Testis (tissue), 2 donors: ENCODE measurements at regions not wholly inside any gene's neighbourhood (a gene's known extent, or its start where the extent isn't known, plus 50 kb on each side); places are given as distances from the start of the nearest gene placed in this dataset.
"Not testable (repeated sequence)": the region's sequence is repeated elsewhere in the genome, so short reads cannot be mapped to it uniquely, and the experiment has no call there.

ENCODE experiments used
- DNase-seq: peaks from one replicate; pipeline ENCODE4 v3.0.0-alpha.2; 2019
- H3K27ac ChIP-seq, 2 donors: fragments of 200-600 bp; sonication (generic); one replicate each; pipeline ENCODE4 v1.5.1; 2019
- H3K27me3 ChIP-seq: fragments of 200-600 bp; sonication (generic); one replicate; pipeline ENCODE4 v1.5.1; 2019
- H3K36me3 ChIP-seq: fragments of 200-600 bp; sonication (generic); one replicate; pipeline ENCODE4 v1.5.1; 2017; ENCODE audit warnings: low read depth; ENCODE audit errors: missing control alignments
- H3K4me1 ChIP-seq: fragments of 200-600 bp; sonication (generic); one replicate; pipeline ENCODE4 v1.5.1; 2019
- H3K4me3 ChIP-seq, 2 donors: fragments of 200-600 bp; sonication (generic); one replicate each; pipeline ENCODE4 v1.5.1; 2017 to 2019
- H3K9me3 ChIP-seq: fragments of 200-600 bp; sonication (generic); one replicate; pipeline ENCODE4 v1.5.1; 2017
- CTCF ChIP-seq, 3 experiments: fragments of 450-650 bp in 2 of 3; fragments of 200-600 bp in 1 of 3; sonication (generic) in 1 of 3; IDR thresholded peaks; one replicate each; pipeline ENCODE4 v1.5.1; 2016 to 2019; ENCODE audit warnings: antibody characterized with exemption in 3 of 3, mild to moderate bottlenecking in 2 of 3, moderate library complexity in 1 of 3
- POLR2A ChIP-seq: fragments of 450-650 bp; IDR thresholded peaks from one replicate; pipeline ENCODE4 v1.6.1; 2017; ENCODE audit warnings: antibody characterized with exemption, mild to moderate bottlenecking, moderate library complexity
- WGBS, 2 donors: methylation state at CpG; one replicate each; pipeline ENCODE4 v1.1.5; 2018; 5-methylcytosine and 5-hydroxymethylcytosine counted together
- intact Hi-C: fragments of 100-400 bp; cut with DNase I; formaldehyde crosslinking; loops from one replicate; pipeline ENCODE4 v1.15.1; 2023; ENCODE audit warnings: low total_unique reads

DNA sequence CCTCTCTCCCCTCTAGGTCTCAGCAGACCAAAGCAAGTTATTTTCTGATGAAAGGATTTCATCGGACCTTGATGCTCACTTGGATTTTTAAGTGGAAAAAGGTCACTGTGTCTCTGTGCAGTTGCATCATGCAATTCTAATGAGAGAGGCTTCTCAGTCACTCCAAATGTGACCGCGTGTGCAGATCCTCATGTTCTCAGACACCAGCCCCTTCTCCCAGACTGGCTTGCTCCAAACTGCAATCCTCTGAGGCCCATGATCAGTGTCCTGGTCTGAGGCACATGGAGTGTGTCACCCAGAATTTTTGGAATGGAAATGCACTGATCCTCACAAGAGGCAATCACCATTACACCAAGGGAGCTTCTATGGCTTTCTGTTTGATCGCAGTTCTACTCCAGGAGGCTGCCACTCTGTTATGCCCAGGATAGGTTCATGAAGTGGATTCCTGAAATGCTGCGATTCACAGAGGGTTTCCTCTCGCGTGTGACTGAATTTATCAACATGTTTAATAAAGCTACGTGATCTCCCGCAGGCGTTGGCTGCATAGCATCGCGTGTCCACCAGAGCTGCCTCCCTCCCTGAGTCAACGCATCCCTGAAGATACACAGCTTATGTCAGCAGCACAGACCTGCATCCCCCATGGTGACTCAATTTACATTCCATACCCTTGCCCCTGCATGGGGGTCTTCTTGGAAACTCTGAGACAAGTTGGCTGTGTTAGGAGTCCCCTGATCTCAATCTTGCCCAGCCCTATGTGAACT lies 544.6 kb upstream of the B3GAT1 start:
- 88 to 90% methylated on average over 10 to 13 of the region's 13 CpGs for WGBS, 2 donors
- Histone ChIP-seq H3K36me3 (no peaks in the 10 kb centered on the region), H3K27ac (no peak overlapping the region), H3K9me3 (no peaks in the 10 kb centered on the region), H3K27me3 (no peaks in the 10 kb centered on the region), H3K4me3 (no peak overlapping the region), H3K4me1 (no peaks in the 10 kb centered on the region)
- intact Hi-C loops = no loop called here
- no peak for DNase-seq
- TF ChIP-seq CTCF (IDR thresholded peaks at IDR 0.05) = no peak
- no peak for TF ChIP-seq POLR2A

- H3K27ac ChIP-seq, H3K4me1 ChIP-seq, H3K36me3 ChIP-seq, H3K27me3 ChIP-seq, intact Hi-C loops, H3K4me3 ChIP-seq, H3K9me3 ChIP-seq, DNase-seq: not testable (repeated sequence)
- 86 to 89% methylated on average over 4 of the region's 4 CpGs for WGBS, 2 donors
Measured at GRCh38 chr11:134955970-134956369, 543.9 kb upstream of the B3GAT1 start.

DNA sequence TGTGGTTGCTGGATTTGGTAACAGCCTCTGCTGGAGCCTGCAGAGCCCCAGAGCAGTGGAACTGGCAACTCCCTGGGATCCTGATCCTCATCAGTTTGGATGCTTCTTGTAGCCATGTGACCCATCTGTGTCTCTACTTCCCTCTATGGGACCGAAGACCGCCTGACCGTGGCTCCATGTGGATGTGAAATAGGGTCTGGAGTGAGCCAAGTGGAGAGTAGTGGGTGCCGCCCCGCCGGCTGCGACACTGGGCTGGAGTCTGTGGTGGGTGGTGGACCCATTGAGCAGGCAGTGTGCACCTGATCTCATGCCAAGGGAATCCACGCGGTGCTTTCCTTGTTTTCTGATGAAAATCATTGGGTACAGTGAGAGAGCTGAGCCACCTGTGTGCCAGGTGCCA lies 543.2 kb upstream of the B3GAT1 start:
- Histone ChIP-seq H3K36me3 (no peaks in the 10 kb centered on the region), H3K9me3 (no peaks in the 10 kb centered on the region), H3K4me3 (no peak overlapping the region), H3K27me3 (no peaks in the 10 kb centered on the region), H3K27ac (no peak overlapping the region), H3K4me1 (no peaks in the 10 kb centered on the region)
- no peak for DNase-seq
- WGBS, 2 donors = 94 to 95% methylated on average over 7 to 9 of the region's 9 CpGs
- intact Hi-C loops = no loop called here
- TF ChIP-seq CTCF (IDR thresholded peaks at IDR 0.05) (no peak), POLR2A (no peak)

DNA sequence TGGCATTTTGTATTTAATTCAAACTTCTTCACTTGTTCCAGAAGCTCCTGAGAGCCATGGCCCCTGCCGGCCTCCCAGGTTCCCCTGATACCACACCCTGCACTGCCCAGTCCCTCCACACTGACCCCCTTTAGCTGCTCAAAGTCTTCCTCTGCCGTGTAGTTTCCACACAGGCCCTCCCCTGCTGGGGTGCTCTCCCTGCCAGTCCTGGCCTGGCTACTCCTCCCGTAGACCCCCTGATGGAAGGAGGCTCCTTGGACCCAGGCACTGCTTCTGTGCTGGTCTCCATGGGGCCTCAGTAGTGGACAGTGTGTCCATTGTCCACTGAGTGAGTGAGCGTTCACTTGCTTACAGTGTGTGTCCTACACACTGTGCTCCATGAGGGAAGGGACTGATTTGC lies 542.4 kb upstream of the B3GAT1 start:
- H3K9me3 ChIP-seq, intact Hi-C loops, H3K27ac ChIP-seq, H3K4me3 ChIP-seq, DNase-seq, H3K36me3 ChIP-seq, H3K27me3 ChIP-seq, H3K4me1 ChIP-seq: not testable (repeated sequence)
- WGBS, 2 donors = 81 to 87% methylated on average over 4 of the region's 4 CpGs

DNA sequence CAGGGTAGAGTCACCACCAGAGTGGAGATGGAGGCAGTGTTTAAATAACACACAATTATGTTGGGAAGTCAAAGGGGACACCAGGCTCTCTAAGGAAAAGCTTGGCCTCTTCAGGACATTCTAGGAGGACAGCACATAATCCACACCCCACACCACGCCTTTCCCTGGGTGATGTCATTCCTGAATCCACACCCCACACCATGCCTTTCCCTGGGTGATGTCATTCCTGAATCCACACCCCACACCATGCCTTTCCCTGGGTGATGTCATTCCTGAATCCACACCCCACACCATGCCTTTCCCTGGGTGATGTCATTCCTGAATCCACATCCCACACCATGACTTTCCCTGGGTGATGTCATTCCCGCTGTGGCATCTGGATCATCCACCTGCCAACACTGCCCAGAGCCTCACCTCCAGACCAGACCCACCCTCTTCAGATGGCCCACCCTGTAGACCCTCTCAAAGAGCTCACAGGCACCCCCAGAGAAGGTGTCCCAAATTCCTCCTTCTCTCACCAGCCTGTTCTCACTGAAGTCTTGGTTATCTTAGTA lies 541.5 kb upstream of the B3GAT1 start:
- H3K36me3 ChIP-seq, DNase-seq, H3K9me3 ChIP-seq, H3K4me3 ChIP-seq, intact Hi-C loops, H3K4me1 ChIP-seq, H3K27ac ChIP-seq, H3K27me3 ChIP-seq: not testable (repeated sequence)
- WGBS, 2 donors = 91% methylated on average over 2 of the region's 2 CpGs

DNA sequence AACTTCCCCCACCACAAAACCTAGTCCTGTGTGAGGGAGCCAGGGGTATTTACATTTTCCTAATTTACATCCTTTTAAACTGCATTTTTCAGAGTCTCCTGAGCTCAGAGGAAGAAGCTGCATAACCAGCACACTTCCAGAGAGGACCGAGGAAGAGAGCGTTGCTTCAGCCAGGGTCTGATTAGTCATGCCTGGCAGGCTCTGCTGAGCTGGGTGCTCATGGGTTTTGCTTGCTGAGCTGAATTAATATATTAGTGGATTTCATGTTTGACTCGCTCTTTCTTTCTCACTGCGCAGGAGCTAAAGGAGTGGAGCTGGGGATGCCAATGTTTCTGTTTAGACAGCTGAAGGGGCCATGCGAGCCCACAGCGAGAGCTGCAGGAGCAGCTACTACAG lies 539.3 kb upstream of the B3GAT1 start:
- H3K36me3 ChIP-seq = no peaks in the 10 kb centered on the region
- 74 to 75% methylated on average over 6 of the region's 6 CpGs for WGBS, 2 donors
- intact Hi-C loops = no loop called here
- no peaks in the 10 kb centered on the region for H3K4me1 ChIP-seq
- DNase-seq = no peak
- no peak for TF ChIP-seq CTCF (IDR thresholded peaks at IDR 0.05)
- no peak for TF ChIP-seq POLR2A
- H3K9me3 ChIP-seq = no peaks in the 10 kb centered on the region
- H3K27ac ChIP-seq = no peak overlapping the region
- H3K4me3 ChIP-seq = no peak overlapping the region
- H3K27me3 ChIP-seq = no peaks in the 10 kb centered on the region
